ENCODE measurements at regions not wholly inside any gene's neighbourhood (a gene's known extent, or its start where the extent isn't known, plus 50 kb on each side); places are given as distances from the start of the nearest gene placed in this dataset.

DNA sequence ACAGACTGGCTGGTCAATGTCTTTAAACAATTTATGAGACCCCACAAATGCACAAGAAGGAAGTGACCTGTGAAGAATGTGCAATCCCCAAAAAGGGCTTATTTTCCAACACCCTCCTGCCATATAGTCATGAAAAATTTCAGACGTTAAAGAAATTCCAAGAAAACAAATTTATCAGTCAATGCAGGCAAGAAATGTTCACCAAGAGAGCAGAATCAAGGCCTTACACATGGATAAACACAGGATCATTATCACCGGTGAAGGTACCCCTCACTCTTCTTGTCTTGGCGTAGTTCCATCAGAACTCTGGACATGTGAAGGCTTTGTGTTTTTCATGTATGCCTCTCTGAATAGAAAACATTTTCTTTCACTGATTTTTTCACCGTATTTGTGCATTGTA lies 186.7 kb upstream of the GALNTL6 start:
- TF ChIP-seq CTCF (conservative IDR thresholded peaks at IDR 0.05), result no peak
- Mint-ChIP-seq H3K36me3 (ENCODE audit: low read depth) (no peaks in the 10 kb centered on the region), H3K27ac (ENCODE audit: unreplicated experiment) (no peak overlapping the region), H3K4me1 (no peaks in the 10 kb centered on the region), H3K9me3 (no peaks in the 10 kb centered on the region), H3K27me3 (ENCODE audit: low read depth) (no peaks in the 10 kb centered on the region), H3K4me3 (no peak overlapping the region)
- DNase-seq (ENCODE audit: low read depth, low spot score), result no peak

GRCh38 chr4:171622729-171623128 lies 190.5 kb upstream of the GALNTL6 start:
- Mint-ChIP-seq H3K4me3 (no peak overlapping the region), H3K27ac (ENCODE audit: unreplicated experiment) (peak overlapping the region; percentile 50), H3K9me3 (peaks cover 2% of the 10 kb centered on the region), H3K4me1 (no peaks in the 10 kb centered on the region), H3K27me3 (ENCODE audit: low read depth) (no peaks in the 10 kb centered on the region), H3K36me3 (ENCODE audit: low read depth) (no peaks in the 10 kb centered on the region)
- DNase-seq (ENCODE audit: low read depth, low spot score), result no peak
- no peak for TF ChIP-seq CTCF (conservative IDR thresholded peaks at IDR 0.05)

DNA sequence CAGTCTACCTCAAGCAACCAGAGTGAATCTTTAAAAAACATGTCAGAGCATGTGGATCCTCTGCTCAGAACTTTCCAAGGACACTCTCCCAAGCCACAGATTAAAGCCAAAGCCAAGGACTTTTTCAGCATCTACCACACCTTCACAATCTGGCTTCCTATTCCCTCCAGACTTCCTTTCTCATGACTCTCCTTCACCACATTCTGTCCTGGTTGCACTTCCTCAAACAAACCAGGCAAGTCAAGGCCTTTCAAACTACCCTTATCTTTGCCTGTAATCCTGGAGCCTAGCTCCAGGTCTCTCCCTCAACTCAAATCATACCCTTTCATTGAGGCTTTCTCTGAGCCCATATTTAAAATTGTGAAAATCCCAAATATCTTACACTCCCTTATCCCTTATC lies 191.6 kb upstream of the GALNTL6 start:
- H3K36me3 Mint-ChIP-seq (ENCODE audit: low read depth), result no peaks in the 10 kb centered on the region
- H3K4me1 Mint-ChIP-seq, result no peaks in the 10 kb centered on the region
- DNase-seq (ENCODE audit: low read depth, low spot score), result no peak
- H3K4me3 Mint-ChIP-seq, result no peak overlapping the region
- H3K9me3 Mint-ChIP-seq, result peaks cover 2% of the 10 kb centered on the region
- TF ChIP-seq CTCF (conservative IDR thresholded peaks at IDR 0.05), result no peak
- no peak overlapping the region for H3K27ac Mint-ChIP-seq (ENCODE audit: unreplicated experiment)
- H3K27me3 Mint-ChIP-seq (ENCODE audit: low read depth), result no peaks in the 10 kb centered on the region

- no peaks in the 10 kb centered on the region for H3K27me3 Mint-ChIP-seq (ENCODE audit: low read depth)
- no peak overlapping the region for H3K4me3 Mint-ChIP-seq
- H3K36me3 Mint-ChIP-seq (ENCODE audit: low read depth), result no peaks in the 10 kb centered on the region
- no peak overlapping the region for H3K27ac Mint-ChIP-seq (ENCODE audit: unreplicated experiment)
- no peak for TF ChIP-seq CTCF (conservative IDR thresholded peaks at IDR 0.05)
- no peak for DNase-seq (ENCODE audit: low read depth, low spot score)
- no peaks in the 10 kb centered on the region for H3K4me1 Mint-ChIP-seq
- H3K9me3 Mint-ChIP-seq, result peaks cover 3% of the 10 kb centered on the region
Observed at GRCh38 chr4:171612907-171613306, 200.3 kb upstream of the GALNTL6 start.

GRCh38 chr4:171602638-171603355 lies 210.4 kb upstream of the GALNTL6 start:
- Mint-ChIP-seq H3K4me3 (no peak overlapping the region), H3K36me3 (ENCODE audit: low read depth) (no peaks in the 10 kb centered on the region), H3K27ac (ENCODE audit: unreplicated experiment) (no peak overlapping the region), H3K4me1 (no peaks in the 10 kb centered on the region), H3K9me3 (peaks cover 7% of the 10 kb centered on the region), H3K27me3 (ENCODE audit: low read depth) (no peaks in the 10 kb centered on the region)
- no peak for DNase-seq (ENCODE audit: low read depth, low spot score)
- no peak for TF ChIP-seq CTCF (conservative IDR thresholded peaks at IDR 0.05)
